Effector memory CD4-positive, alpha-beta T cell (primary cell): ENCODE measurements at regions not wholly inside any gene's neighbourhood (a gene's known extent, or its start where the extent isn't known, plus 50 kb on each side); places are given as distances from the start of the nearest gene placed in this dataset.

Source experiments
- DNase-seq, 3 donors: peaks; one replicate each; pipeline ENCODE4 v3.0.0-alpha.2; 2020
- H3K27ac ChIP-seq: 2 replicates; pipeline ENCODE4 v1.7.0; 2013; ENCODE audit warnings: mild to moderate bottlenecking, low read length, moderate library complexity; ENCODE audit not compliant: insufficient read depth, poor library complexity, severe bottlenecking
- H3K27me3 ChIP-seq: replicated peaks from 2 replicates; pipeline ENCODE4 v1.7.0; 2013; ENCODE audit warnings: mild to moderate bottlenecking, low read length; ENCODE audit not compliant: insufficient read depth, control insufficient read depth, poor library complexity, severe bottlenecking
- H3K36me3 ChIP-seq: 2 replicates; pipeline ENCODE4 v1.7.0; 2013; ENCODE audit warnings: mild to moderate bottlenecking, low read length, moderate library complexity; ENCODE audit not compliant: control insufficient read depth, insufficient read depth
- H3K4me1 ChIP-seq: 2 replicates; pipeline ENCODE4 v1.7.0; 2013; ENCODE audit warnings: low read length, mild to moderate bottlenecking; ENCODE audit not compliant: control insufficient read depth, insufficient read depth, poor library complexity, severe bottlenecking
- H3K4me3 ChIP-seq: 2 replicates; pipeline ENCODE4 v1.7.0; 2013; ENCODE audit warnings: low read length, low read depth, mild to moderate bottlenecking; ENCODE audit not compliant: insufficient read depth, poor library complexity, severe bottlenecking
- H3K9me3 ChIP-seq: 2 replicates; pipeline ENCODE4 v1.7.0; 2013; ENCODE audit warnings: mild to moderate bottlenecking, low read length, moderate library complexity; ENCODE audit not compliant: control insufficient read depth

- H3K27ac ChIP-seq: no peak overlapping the region
- H3K36me3 ChIP-seq: no peaks in the 10 kb centered on the region
- H3K9me3 ChIP-seq: no peaks in the 10 kb centered on the region
- no peaks in the 10 kb centered on the region for H3K4me1 ChIP-seq
- no peak for DNase-seq
- no peak overlapping the region for H3K4me3 ChIP-seq
- H3K27me3 ChIP-seq: no peaks in the 10 kb centered on the region
These were observed 411.0 kb upstream of the TGFBR2 start for GRCh38 chr3:30195352-30195751.

DNA sequence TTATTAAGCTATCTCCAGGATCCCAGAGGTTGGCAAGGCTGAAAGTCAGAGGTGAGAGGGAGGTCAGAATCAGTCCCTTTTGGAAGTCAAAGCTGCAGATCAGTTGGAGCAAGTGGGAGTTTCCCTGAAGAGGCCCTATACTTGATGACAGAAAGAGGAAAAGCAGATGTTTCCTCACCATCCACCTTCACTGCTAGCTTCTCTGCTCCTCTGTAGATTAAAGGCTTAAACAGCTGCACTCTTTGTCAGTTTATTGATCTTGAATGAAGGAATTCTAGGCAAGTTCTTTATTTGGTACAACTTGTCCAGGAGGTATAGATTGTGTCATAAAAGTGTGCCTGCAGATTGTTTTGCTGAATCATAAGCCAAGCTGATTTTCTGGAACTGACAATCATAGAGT, 408.2 kb upstream of the TGFBR2 start:
- no peak overlapping the region for H3K4me3 ChIP-seq
- no peak overlapping the region for H3K27ac ChIP-seq
- no peaks in the 10 kb centered on the region for H3K27me3 ChIP-seq
- no peaks in the 10 kb centered on the region for H3K36me3 ChIP-seq
- DNase-seq: no peak
- no peaks in the 10 kb centered on the region for H3K9me3 ChIP-seq
- H3K4me1 ChIP-seq: no peaks in the 10 kb centered on the region

DNA sequence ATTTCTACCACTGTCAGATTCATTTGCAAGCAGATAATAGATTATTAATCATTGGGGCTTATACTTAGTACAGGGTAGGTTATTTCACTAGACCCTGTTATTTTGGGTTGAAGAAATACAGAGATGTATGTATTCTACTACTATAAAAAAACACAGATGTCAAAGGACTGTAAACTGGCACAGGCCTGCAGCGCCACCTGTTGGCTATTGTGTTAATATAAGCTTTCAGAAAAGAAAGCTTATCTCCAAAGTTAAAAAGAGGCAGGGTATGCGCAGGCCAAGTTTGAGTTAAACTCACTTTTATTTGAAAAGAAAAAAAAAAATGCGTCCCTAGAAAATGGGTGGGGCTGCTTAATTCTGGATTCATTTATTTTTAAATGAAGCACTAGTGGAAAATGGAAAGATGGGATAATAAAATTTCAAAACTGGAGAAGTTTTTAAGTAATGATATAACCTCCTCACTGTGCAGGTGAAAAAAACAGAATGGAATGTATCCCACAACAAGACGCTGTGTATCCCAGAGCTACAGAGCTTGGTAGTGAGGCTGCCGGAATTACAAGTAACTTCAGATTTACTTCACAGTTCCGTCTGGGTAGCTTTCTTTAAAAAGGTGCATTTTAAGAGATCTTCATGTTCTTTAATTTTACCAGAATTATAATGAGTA, 407.2 kb upstream of the TGFBR2 start:
- Histone ChIP-seq H3K36me3 (no peaks in the 10 kb centered on the region), H3K27me3 (no peaks in the 10 kb centered on the region), H3K4me1 (no peaks in the 10 kb centered on the region), H3K9me3 (no peaks in the 10 kb centered on the region), H3K4me3 (no peak overlapping the region), H3K27ac (no peak overlapping the region)
- peak; percentile 7 to 36 (median 9) for DNase-seq

DNA sequence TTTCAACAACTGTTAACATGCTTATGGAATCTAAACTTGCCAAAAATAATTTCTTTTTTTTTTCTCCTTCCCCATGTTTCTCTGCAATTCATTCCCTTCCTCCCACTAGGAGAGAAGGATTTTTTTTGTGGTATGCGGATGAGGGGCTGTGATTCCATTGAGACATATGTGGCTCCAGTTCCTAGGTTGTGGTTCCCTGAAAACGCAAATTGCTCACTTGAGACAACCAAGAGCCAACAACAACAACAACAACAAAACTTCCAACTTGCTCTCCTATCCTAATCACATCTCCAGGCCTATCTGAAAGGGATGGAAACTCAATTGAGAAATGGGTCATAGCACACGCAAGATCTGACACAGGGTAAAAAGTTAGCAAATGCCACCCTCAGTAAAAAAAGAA, 406.5 kb upstream of the TGFBR2 start:
- no peaks in the 10 kb centered on the region for H3K36me3 ChIP-seq
- no peaks in the 10 kb centered on the region for H3K27me3 ChIP-seq
- H3K27ac ChIP-seq: no peak overlapping the region
- H3K4me3 ChIP-seq: no peak overlapping the region
- H3K4me1 ChIP-seq: no peaks in the 10 kb centered on the region
- no peak for DNase-seq
- H3K9me3 ChIP-seq: no peaks in the 10 kb centered on the region

GRCh38 chr3:30201715-30202114, 404.7 kb upstream of the TGFBR2 start:
- H3K27ac ChIP-seq: no peak overlapping the region
- no peak for DNase-seq

DNA sequence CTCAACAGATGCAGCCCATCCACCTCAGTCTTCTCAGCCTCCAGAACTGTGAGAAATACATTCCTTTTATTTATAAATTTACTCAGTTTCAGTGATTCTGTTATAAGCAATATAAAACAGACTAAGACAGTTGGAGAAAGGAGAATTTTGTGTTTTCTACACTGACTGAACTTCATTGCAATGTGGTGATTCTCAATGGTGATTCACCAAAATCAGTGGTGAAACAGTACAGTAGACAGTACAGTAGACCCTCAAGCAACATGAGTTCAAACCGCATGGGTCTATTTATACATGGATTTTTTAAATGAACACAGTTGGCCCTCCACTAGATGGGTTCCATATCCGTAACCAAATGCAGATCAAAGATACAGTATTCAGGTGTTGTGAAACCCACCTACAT, 403.1 kb upstream of the TGFBR2 start:
- H3K36me3 ChIP-seq: no peaks in the 10 kb centered on the region
- no peak for DNase-seq
- no peak overlapping the region for H3K27ac ChIP-seq
- no peak overlapping the region for H3K4me3 ChIP-seq
- H3K27me3 ChIP-seq: no peaks in the 10 kb centered on the region
- no peaks in the 10 kb centered on the region for H3K9me3 ChIP-seq
- no peaks in the 10 kb centered on the region for H3K4me1 ChIP-seq

More at GRCh38 chr3:30201715-30202114, 404.7 kb upstream of the TGFBR2 start:
- Histone ChIP-seq H3K36me3 (no peaks in the 10 kb centered on the region), H3K9me3 (no peaks in the 10 kb centered on the region), H3K4me3 (no peak overlapping the region), H3K4me1 (no peaks in the 10 kb centered on the region), H3K27me3 (no peaks in the 10 kb centered on the region)

DNA sequence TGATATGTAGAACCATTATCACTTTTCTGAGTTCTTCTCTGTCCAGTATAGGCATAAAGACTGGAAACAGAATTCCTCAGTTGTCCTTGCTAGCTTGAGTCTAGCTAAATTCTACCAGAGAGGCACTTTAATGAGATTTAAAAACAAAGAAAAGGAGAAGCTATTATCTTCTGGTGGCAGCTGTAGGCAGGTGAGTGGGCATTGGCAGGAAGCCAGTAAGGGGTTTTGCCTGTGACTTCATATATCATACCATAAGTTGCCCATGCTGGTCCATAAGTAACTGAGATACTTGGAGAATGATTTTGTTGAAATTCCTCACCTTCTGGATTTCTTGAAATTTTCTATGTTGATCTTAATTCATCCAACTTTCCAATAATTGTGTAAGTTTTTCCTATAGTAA, 402.3 kb upstream of the TGFBR2 start:
- no peak overlapping the region for H3K4me3 ChIP-seq
- no peaks in the 10 kb centered on the region for H3K4me1 ChIP-seq
- H3K27ac ChIP-seq: no peak overlapping the region
- no peak for DNase-seq
- no peaks in the 10 kb centered on the region for H3K36me3 ChIP-seq
- no peaks in the 10 kb centered on the region for H3K27me3 ChIP-seq
- H3K9me3 ChIP-seq: no peaks in the 10 kb centered on the region

- H3K27me3 ChIP-seq: no peaks in the 10 kb centered on the region
- no peak overlapping the region for H3K4me3 ChIP-seq
- DNase-seq: no peak
- H3K27ac ChIP-seq: no peak overlapping the region
- no peaks in the 10 kb centered on the region for H3K9me3 ChIP-seq
- no peaks in the 10 kb centered on the region for H3K4me1 ChIP-seq
- no peaks in the 10 kb centered on the region for H3K36me3 ChIP-seq
These were observed 400.4 kb upstream of the TGFBR2 start for GRCh38 chr3:30206051-30206450.

DNA sequence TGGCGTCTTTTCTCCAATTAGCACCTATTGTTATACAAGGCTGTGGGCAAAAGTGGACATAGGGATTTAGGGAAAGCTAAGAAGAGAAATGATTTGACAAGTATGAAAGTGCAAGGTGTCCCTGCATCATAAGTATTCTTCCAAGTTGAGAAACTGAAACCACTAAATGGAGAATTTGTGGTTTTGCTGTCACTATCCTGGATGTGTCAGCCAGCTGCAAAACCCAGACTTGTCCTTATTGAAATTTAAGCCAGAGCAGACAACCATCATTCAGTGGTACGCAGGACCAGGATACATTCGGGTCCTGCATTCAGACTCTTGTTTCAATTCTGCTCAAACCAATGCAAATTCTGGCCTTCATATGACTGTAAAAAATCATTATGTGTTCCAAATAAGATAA, 384.8 kb upstream of the TGFBR2 start:
- no peak overlapping the region for H3K27ac ChIP-seq
- H3K4me1 ChIP-seq: no peaks in the 10 kb centered on the region
- H3K9me3 ChIP-seq: no peaks in the 10 kb centered on the region
- no peak overlapping the region for H3K4me3 ChIP-seq
- H3K36me3 ChIP-seq: no peaks in the 10 kb centered on the region
- no peaks in the 10 kb centered on the region for H3K27me3 ChIP-seq
- no peak for DNase-seq

DNA sequence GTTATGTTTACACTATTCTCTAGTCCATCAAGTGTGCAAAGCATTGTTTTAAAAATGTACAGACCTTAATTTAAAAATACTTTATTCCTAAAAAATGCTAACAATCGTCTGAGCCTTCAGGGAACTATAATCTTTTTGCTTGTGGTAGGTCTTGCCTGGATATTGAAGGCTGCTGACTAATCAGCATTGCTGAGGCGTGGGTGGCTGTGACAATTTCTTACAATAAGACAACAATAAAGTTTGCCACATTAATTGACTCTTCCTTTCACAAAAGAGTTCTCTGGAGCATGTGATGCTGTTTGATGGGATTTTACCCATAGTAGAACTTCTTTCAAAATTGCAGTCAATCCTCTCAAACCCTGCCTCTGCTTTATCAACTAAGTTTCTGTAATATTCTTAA, 384.0 kb upstream of the TGFBR2 start:
- DNase-seq: no peak
- H3K4me1 ChIP-seq: no peaks in the 10 kb centered on the region

More for the DNA sequence above, 384.0 kb upstream of the TGFBR2 start:
- no peak overlapping the region for H3K27ac ChIP-seq
- no peaks in the 10 kb centered on the region for H3K27me3 ChIP-seq
- H3K36me3 ChIP-seq: no peaks in the 10 kb centered on the region
- H3K4me3 ChIP-seq: no peak overlapping the region
- no peaks in the 10 kb centered on the region for H3K9me3 ChIP-seq
